GM12878 (cell line): ENCODE measurements at regions not wholly inside any gene's neighbourhood (a gene's known extent, or its start where the extent isn't known, plus 50 kb on each side); places are given as distances from the start of the nearest gene placed in this dataset.

Source experiments
- ATAC-seq: fragments of 200-7000 bp; cut with Tn5 transposase; 3 replicates; pipeline ENCODE4 v1.9.1; 2020; ENCODE audit warnings: mild to moderate bottlenecking, moderate library complexity
- BruUV-seq: library from RNA; stranded (reverse); fragments of 400-500 nt; replicated peaks from 2 replicates; lab custom pipeline; 2021; lab: Mats Ljungman, UMichigan
- CTCF ChIA-PET: fragments of 300-600 bp; sonication (Branson Sonifier 250); formaldehyde crosslinking; extraction: SDS; loops from one replicate; lab custom pipeline; 2021; ENCODE audit warnings: inconsistent platforms; lab: Yijun Ruan, JAX
- POLR2A ChIA-PET: fragments of 350-600 bp; formaldehyde crosslinking; extraction: SDS; loops from one replicate; lab custom pipeline; 2021; ENCODE audit warnings: inconsistent platforms; lab: Charles Lee
- RAD21 ChIA-PET: fragments of 300-600 bp; sonication (Branson Sonifier 250); formaldehyde crosslinking; loops from one replicate; lab custom pipeline; 2023; ENCODE audit warnings: antibody characterized with exemption; ENCODE audit not compliant: unreplicated experiment; lab: Charles Lee
- SMC1A ChIA-PET: fragments of 300-600 bp; sonication (Branson Sonifier 250); formaldehyde crosslinking; loops from one replicate; lab custom pipeline; 2023; ENCODE audit not compliant: unreplicated experiment, uncharacterized antibody; lab: Charles Lee
- DNase-seq: peaks from one replicate; pipeline ENCODE4 v3.0.0-alpha.2; 2011; ENCODE audit warnings: low read depth, low spot score
- FAIRE-seq: peaks from 3 replicates; lab custom pipeline; 2011; peaks lifted over from hg19 to GRCh38; lab: Jason Lieb, UNC
- H2AFZ ChIP-seq: 2 replicates; pipeline ENCODE4 v1.6.0; 2011; ENCODE audit warnings: low read depth, low read length, control low read depth; ENCODE audit not compliant: control insufficient read depth
- H3K27ac ChIP-seq: 2 replicates; pipeline ENCODE4 v1.5.1; 2011; ENCODE audit warnings: control low read depth; ENCODE audit not compliant: control insufficient read depth, insufficient read depth
- H3K27me3 ChIP-seq, 2 experiments: replicated peaks in 1 of 2; 2 replicates each; pipeline versions ENCODE4 v1.6.0 to v1.6.1; 2011; ENCODE audit warnings: low read length in 1 of 2; ENCODE audit not compliant: control insufficient read depth in 2 of 2, insufficient read depth in 2 of 2
- H3K36me3 ChIP-seq, 2 experiments: 2 replicates each; pipeline ENCODE4 v1.5.1; 2011; ENCODE audit warnings: low read length in 1 of 2; ENCODE audit not compliant: control insufficient read depth in 2 of 2, insufficient read depth in 2 of 2
- H3K4me1 ChIP-seq: 2 replicates; pipeline ENCODE4 v1.6.1; 2011; ENCODE audit warnings: mild to moderate bottlenecking, low read length, moderate library complexity, mixed read lengths; ENCODE audit not compliant: control insufficient read depth, insufficient read depth
- H3K4me2 ChIP-seq: 2 replicates; pipeline ENCODE4 v1.6.0; 2011; ENCODE audit warnings: control low read depth; ENCODE audit not compliant: control insufficient read depth, insufficient read depth
- H3K4me3 ChIP-seq: fragments of 200-600 bp; sonication (generic); 2 replicates; pipeline ENCODE4 v1.5.1; 2016
- H3K79me2 ChIP-seq: 2 replicates; pipeline ENCODE4 v1.6.0; 2011; ENCODE audit warnings: low read length; ENCODE audit not compliant: control insufficient read depth, insufficient read depth
- H3K9ac ChIP-seq: 2 replicates; pipeline ENCODE4 v1.8.0; 2011; ENCODE audit warnings: low read length, control low read depth, mixed read lengths; ENCODE audit not compliant: control insufficient read depth, insufficient read depth
- H3K9me3 ChIP-seq: replicated peaks from 3 replicates; pipeline ENCODE4 v1.5.1; 2011; ENCODE audit warnings: mild to moderate bottlenecking, low read length; ENCODE audit not compliant: control insufficient read depth, insufficient read depth
- H4K20me1 ChIP-seq: 2 replicates; pipeline ENCODE4 v1.6.0; 2011; ENCODE audit not compliant: control insufficient read depth, insufficient read depth
- DPF2 ChIP-seq: fragments of 450-650 bp; IDR thresholded peaks from 2 replicates; pipeline ENCODE4 v1.6.1; 2017; ENCODE audit warnings: mild to moderate bottlenecking
- ESRRA ChIP-seq: IDR thresholded peaks from 2 replicates; pipeline ENCODE4 v1.6.1; 2012; ENCODE audit warnings: mild to moderate bottlenecking, low read length, improper control_type of control experiment
- IRF4 ChIP-seq: IDR thresholded peaks from 2 replicates; pipeline ENCODE4 v1.6.1; 2011; ENCODE audit warnings: low read depth, low read length
- MTA3 ChIP-seq: IDR thresholded peaks from 2 replicates; pipeline ENCODE4 v1.6.1; 2012; ENCODE audit warnings: low read length, inconsistent platforms, borderline replicate concordance
- MYC ChIP-seq: IDR thresholded peaks from 2 replicates; pipeline ENCODE4 v1.6.1; 2011; ENCODE audit warnings: mild to moderate bottlenecking, low read length, moderate library complexity, inconsistent platforms; ENCODE audit not compliant: insufficient read depth, insufficient replicate concordance, insufficient read length, severe bottlenecking
- NFXL1 ChIP-seq: fragments of 450-650 bp; IDR thresholded peaks from 2 replicates; pipeline ENCODE4 v1.6.1; 2017; ENCODE audit warnings: antibody characterized with exemption, mild to moderate bottlenecking, borderline replicate concordance
- RBBP5 ChIP-seq: fragments of 200-600 bp; sonication (generic); conservative IDR thresholded peaks from 2 replicates; pipeline ENCODE4 v1.6.1; 2016
- RCOR1 ChIP-seq: conservative IDR thresholded peaks from 2 replicates; pipeline ENCODE4 v1.6.1; 2012; ENCODE audit warnings: low read depth, low read length, improper control_type of control experiment
- SREBF1 ChIP-seq: IDR thresholded peaks from 2 replicates; pipeline ENCODE4 v1.6.1; 2012; ENCODE audit warnings: mild to moderate bottlenecking, low read length
- TCF12 ChIP-seq: IDR thresholded peaks from 2 replicates; pipeline ENCODE4 v1.6.1; 2011; ENCODE audit warnings: low read depth, mild to moderate bottlenecking, low read length
- WGBS: methylation state at CpG from one replicate; pipeline ENCODE4 v1.1.6; 2016; ENCODE audit warnings: low lambda C conversion rate; ENCODE audit not compliant: insufficient replicate concordance, insufficient coverage; ENCODE audit errors: missing lambda C conversion rate; 5-methylcytosine and 5-hydroxymethylcytosine counted together
- in situ Hi-C: fragments of 300-500 bp; cut with MboI; formaldehyde crosslinking; loops from 9 replicates; pipeline ENCODE4 v1.14.3; 2018; ENCODE audit warnings: mixed read lengths
- intact Hi-C: fragments of 100-400 bp; cut with micrococcal nuclease; formaldehyde crosslinking; loops from one replicate; pipeline ENCODE4 v1.14.2; 2022; ENCODE audit not compliant: unreplicated experiment
- TF ChIP-seq, protein P1 (sequence below): fragments of 450-650 bp; IDR thresholded peaks from 2 replicates; pipeline ENCODE4 v1.6.1; 2017; ENCODE audit warnings: borderline replicate concordance
- TF ChIP-seq, protein P2 (sequence below): IDR thresholded peaks from 2 replicates; pipeline ENCODE4 v1.6.1; 2012; ENCODE audit warnings: low read depth, low read length, improper control_type of control experiment
- TF ChIP-seq, protein P3 (sequence below): IDR thresholded peaks from 2 replicates; pipeline ENCODE4 v1.6.1; 2011; ENCODE audit warnings: borderline replicate concordance, low read depth, mild to moderate bottlenecking, moderate library complexity, low read length; ENCODE audit not compliant: insufficient read depth, poor library complexity, severe bottlenecking

DNA sequence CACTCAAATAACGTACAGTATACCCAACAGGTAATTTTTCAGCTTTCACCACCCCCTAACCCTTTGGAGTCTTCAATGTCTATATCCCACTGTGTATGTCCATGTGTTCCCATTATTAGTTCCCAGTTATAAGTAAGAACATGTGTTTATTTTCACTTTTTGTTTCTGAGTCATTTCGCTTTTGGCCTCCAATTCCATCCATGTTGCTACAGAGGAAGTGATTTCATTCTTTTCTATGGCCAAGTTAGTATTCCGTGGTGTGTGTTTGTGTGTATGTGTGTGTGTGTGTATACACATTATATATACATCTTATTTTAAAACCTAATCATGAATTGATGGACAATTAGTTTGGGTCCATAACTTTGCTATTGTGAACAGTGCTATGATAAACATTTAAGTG lies 464.4 kb downstream of the CMPK2 start:
- ATAC-seq = no peak
- ChIA-PET POLR2A (no interaction called here), SMC1A (no interaction called here), RAD21 (no interaction called here), CTCF (no interaction called here)
- Histone ChIP-seq H3K79me2 (no peaks in the 10 kb centered on the region), H3K36me3 (no peaks in the 10 kb centered on the region), H3K27me3 (no peaks in the 10 kb centered on the region), H2AFZ (no peak overlapping the region), H3K9me3 (no peaks in the 10 kb centered on the region; the same call in 1 of the 3 replicates), H3K4me3 (no peak overlapping the region), H4K20me1 (no peaks in the 10 kb centered on the region), H3K4me1 (no peaks in the 10 kb centered on the region), H3K9ac (no peak overlapping the region), H3K4me2 (no peak overlapping the region), H3K27ac (no peak overlapping the region)
- in situ Hi-C loops = no loop called here
- no peak for FAIRE-seq
- BruUV-seq = no TSS peak
- no peak for DNase-seq
- intact Hi-C loops = no loop called here
- TF ChIP-seq, protein P1, sequence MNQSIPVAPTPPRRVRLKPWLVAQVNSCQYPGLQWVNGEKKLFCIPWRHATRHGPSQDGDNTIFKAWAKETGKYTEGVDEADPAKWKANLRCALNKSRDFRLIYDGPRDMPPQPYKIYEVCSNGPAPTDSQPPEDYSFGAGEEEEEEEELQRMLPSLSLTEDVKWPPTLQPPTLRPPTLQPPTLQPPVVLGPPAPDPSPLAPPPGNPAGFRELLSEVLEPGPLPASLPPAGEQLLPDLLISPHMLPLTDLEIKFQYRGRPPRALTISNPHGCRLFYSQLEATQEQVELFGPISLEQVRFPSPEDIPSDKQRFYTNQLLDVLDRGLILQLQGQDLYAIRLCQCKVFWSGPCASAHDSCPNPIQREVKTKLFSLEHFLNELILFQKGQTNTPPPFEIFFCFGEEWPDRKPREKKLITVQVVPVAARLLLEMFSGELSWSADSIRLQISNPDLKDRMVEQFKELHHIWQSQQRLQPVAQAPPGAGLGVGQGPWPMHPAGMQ = no peak
- TF ChIP-seq NFXL1 (no peak), TCF12 (no peak), IRF4 (no peak)
- 25% methylated on average over 3 of the region's 3 CpGs for WGBS

DNA sequence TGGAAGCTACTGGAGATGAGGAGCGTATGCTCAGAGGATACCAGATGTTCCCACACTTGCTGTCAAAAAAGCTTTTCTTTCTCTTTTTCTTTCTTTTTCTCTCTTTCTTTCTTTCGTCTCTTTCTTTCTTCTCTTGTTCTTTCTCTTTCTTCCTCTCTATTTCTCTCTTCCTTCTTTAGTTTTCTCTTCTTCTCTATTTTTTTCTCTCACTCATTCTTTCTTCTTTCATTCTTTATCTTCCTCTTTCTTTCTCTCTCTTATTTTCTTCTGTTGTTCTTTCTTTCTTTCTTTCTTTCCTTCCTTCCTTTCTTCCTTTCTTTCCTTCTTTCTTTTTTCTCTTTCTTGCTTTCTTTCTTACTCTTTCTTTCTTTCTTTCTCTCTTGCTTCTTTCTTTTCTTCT lies 457.6 kb downstream of the CMPK2 start:
- Histone ChIP-seq H4K20me1 (no peaks in the 10 kb centered on the region), H3K36me3 (no peaks in the 10 kb centered on the region), H3K9ac (no peak overlapping the region), H3K27me3 (no peaks in the 10 kb centered on the region), H2AFZ (no peak overlapping the region), H3K4me2 (no peak overlapping the region), H3K4me1 (no peaks in the 10 kb centered on the region), H3K9me3 (no peaks in the 10 kb centered on the region), H3K4me3 (no peak overlapping the region), H3K79me2 (no peaks in the 10 kb centered on the region), H3K27ac (no peak overlapping the region)
- ChIA-PET SMC1A (no interaction called here), POLR2A (interaction anchor here (0.7 kb wide), 1 partner anchor 995 kb away, joined by 3 read pairs; no protein-coding TSS in a partner anchor), RAD21 (no interaction called here), CTCF (no interaction called here)
- TF ChIP-seq RBBP5 = no peak
- TF ChIP-seq RCOR1 = no peak
- TF ChIP-seq SREBF1 = no peak
- TF ChIP-seq, protein P2, sequence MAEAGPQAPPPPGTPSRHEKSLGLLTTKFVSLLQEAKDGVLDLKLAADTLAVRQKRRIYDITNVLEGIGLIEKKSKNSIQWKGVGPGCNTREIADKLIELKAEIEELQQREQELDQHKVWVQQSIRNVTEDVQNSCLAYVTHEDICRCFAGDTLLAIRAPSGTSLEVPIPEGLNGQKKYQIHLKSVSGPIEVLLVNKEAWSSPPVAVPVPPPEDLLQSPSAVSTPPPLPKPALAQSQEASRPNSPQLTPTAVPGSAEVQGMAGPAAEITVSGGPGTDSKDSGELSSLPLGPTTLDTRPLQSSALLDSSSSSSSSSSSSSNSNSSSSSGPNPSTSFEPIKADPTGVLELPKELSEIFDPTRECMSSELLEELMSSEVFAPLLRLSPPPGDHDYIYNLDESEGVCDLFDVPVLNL = no peak
- no peak for TF ChIP-seq MYC
- TF ChIP-seq MTA3 = no peak
- TF ChIP-seq ESRRA = no peak
- no peak for TF ChIP-seq DPF2
- TF ChIP-seq, protein P3, sequence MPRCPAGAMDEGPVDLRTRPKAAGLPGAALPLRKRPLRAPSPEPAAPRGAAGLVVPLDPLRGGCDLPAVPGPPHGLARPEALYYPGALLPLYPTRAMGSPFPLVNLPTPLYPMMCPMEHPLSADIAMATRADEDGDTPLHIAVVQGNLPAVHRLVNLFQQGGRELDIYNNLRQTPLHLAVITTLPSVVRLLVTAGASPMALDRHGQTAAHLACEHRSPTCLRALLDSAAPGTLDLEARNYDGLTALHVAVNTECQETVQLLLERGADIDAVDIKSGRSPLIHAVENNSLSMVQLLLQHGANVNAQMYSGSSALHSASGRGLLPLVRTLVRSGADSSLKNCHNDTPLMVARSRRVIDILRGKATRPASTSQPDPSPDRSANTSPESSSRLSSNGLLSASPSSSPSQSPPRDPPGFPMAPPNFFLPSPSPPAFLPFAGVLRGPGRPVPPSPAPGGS = no peak
- DNase-seq (no peak), FAIRE-seq (no peak), ATAC-seq (no peak)
- intact Hi-C loops (no loop called here), in situ Hi-C loops (no loop called here)
- BruUV-seq = no TSS peak
- WGBS = 44% methylated on average over 2 of the region's 2 CpGs
